ENCODE measurements at regions not wholly inside any gene's neighbourhood (a gene's known extent, or its start where the extent isn't known, plus 50 kb on each side); places are given as distances from the start of the nearest gene placed in this dataset.

GRCh38 chr3:195013411-195014361 lies 257.3 kb downstream of the XXYLT1 start:
- H3K27me3 ChIP-seq (ENCODE audit: control insufficient read depth in 1 of 2, insufficient read depth in 2 of 2, low read length in 2 of 2), result peaks cover 3 to 69% of the 10 kb centered on the region in 2 experiments; a peak in 4 of 5 replicates
- H3K4me2 ChIP-seq (ENCODE audit: low read depth, low read length), result no peak overlapping the region
- no peak overlapping the region for H3K4me3 ChIP-seq (replicated peaks in 1 of 3; ENCODE audit: insufficient read depth in 1 of 3, low read depth in 2 of 3, low read length in 3 of 3)
- peaks cover 15% of the 10 kb centered on the region for H3K4me1 ChIP-seq (ENCODE audit: insufficient read depth, low read length)
- in situ Hi-C loops (cut with HindIII; ENCODE audit: extremely low pct_ligation_motif_present, low pct_unique_long_range_greater_than_20kb) (no loop called here), intact Hi-C loops (cut with micrococcal nuclease; ENCODE audit: unreplicated experiment) (no loop called here)
- H4K20me1 ChIP-seq (ENCODE audit: insufficient read depth, low read length), result no peaks in the 10 kb centered on the region
- BruUV-seq (replicated peaks), result no TSS peak
- FAIRE-seq (no peak), ATAC-seq (no peak), DNase-seq (ENCODE audit: low spot score) (no peak)
- TF ChIP-seq SETDB1 (CRISPR knock-in tag; IDR thresholded peaks at IDR 0.05; ENCODE audit: borderline replicate concordance) (no peak), MAF1 (CRISPR knock-in tag; IDR thresholded peaks at IDR 0.05; ENCODE audit: borderline replicate concordance) (no peak), NFKB2 (CRISPR knock-in tag; IDR thresholded peaks at IDR 0.05; ENCODE audit: borderline replicate concordance) (no peak)
- no peaks in the 10 kb centered on the region for H3K79me2 ChIP-seq (ENCODE audit: insufficient read depth, low read length)
- 44% methylated on average over 14 of the region's 17 CpGs for WGBS (ENCODE audit: low lambda C conversion rate)
- no peak overlapping the region for H2AFZ ChIP-seq (ENCODE audit: low read length)
- POLR2A ChIA-PET, result no interaction called here
- CTCF ChIA-PET (ENCODE audit: low intra/inter-chr PET ratio, low total read pairs), result no interaction called here
- 0 out of 2 replicates have a peak, but pooled peaks cover 9% of the 10 kb centered on the region for H3K9me3 ChIP-seq (ENCODE audit: low read length)
- H3K36me3 ChIP-seq (replicated peaks in 1 of 2; ENCODE audit: control insufficient read depth in 1 of 2, insufficient read depth in 2 of 2, low read length in 2 of 2), result no peaks in the 10 kb centered on the region
- no peak overlapping the region for H3K27ac ChIP-seq (ENCODE audit: extremely low read length, insufficient read depth, low read length)
- H3K9ac ChIP-seq (ENCODE audit: insufficient read depth, low read depth, low read length), result no peak overlapping the region

GRCh38 chr3:195015021-195015420 lies 255.9 kb downstream of the XXYLT1 start:
- no peaks in the 10 kb centered on the region for H3K9me3 ChIP-seq (ENCODE audit: low read length)
- H3K4me3 ChIP-seq (replicated peaks in 1 of 3; ENCODE audit: insufficient read depth in 1 of 3, low read depth in 2 of 3, low read length in 3 of 3), result no peak overlapping the region
- no peak for DNase-seq (ENCODE audit: low spot score)
- in situ Hi-C loops (cut with HindIII; ENCODE audit: extremely low pct_ligation_motif_present, low pct_unique_long_range_greater_than_20kb), result no loop called here
- peaks cover 1 to 73% of the 10 kb centered on the region in 2 experiments; a peak in 4 of 5 replicates for H3K27me3 ChIP-seq (ENCODE audit: control insufficient read depth in 1 of 2, insufficient read depth in 2 of 2, low read length in 2 of 2)
- BruUV-seq (replicated peaks), result no TSS peak
- no peaks in the 10 kb centered on the region for H3K79me2 ChIP-seq (ENCODE audit: insufficient read depth, low read length)
- FAIRE-seq, result no peak
- peaks cover 15% of the 10 kb centered on the region for H3K4me1 ChIP-seq (ENCODE audit: insufficient read depth, low read length)
- no peak overlapping the region for H3K27ac ChIP-seq (ENCODE audit: extremely low read length, insufficient read depth, low read length)
- POLR2A ChIA-PET, result no interaction called here
- H3K36me3 ChIP-seq (replicated peaks in 1 of 2; ENCODE audit: control insufficient read depth in 1 of 2, insufficient read depth in 2 of 2, low read length in 2 of 2), result no peaks in the 10 kb centered on the region
- no peak overlapping the region for H2AFZ ChIP-seq (ENCODE audit: low read length)
- no peak overlapping the region for H3K4me2 ChIP-seq (ENCODE audit: low read depth, low read length)
- no peak for ATAC-seq
- intact Hi-C loops (cut with micrococcal nuclease; ENCODE audit: unreplicated experiment), result no loop called here
- H4K20me1 ChIP-seq (ENCODE audit: insufficient read depth, low read length), result no peaks in the 10 kb centered on the region
- TF ChIP-seq ZNF781 (CRISPR knock-in tag; IDR thresholded peaks at IDR 0.05; ENCODE audit: borderline replicate concordance, not compliant biosample characterization) (no peak), CBX2 (IDR thresholded peaks at IDR 0.05; ENCODE audit: low read depth, low read length) (no peak), CBX2 (CRISPR knock-in tag; IDR thresholded peaks at IDR 0.05; ENCODE audit: low read depth) (no peak), SPEN (CRISPR knock-in tag; IDR thresholded peaks at IDR 0.05; ENCODE audit: low read depth) (no peak), SCMH1 (CRISPR knock-in tag; IDR thresholded peaks at IDR 0.05; ENCODE audit: borderline replicate concordance) (no peak), RBM39 (IDR thresholded peaks at IDR 0.05; ENCODE audit: low read depth, low read length, poor library complexity, severe bottlenecking) (no peak), ZNF431 (CRISPR knock-in tag; IDR thresholded peaks at IDR 0.05; ENCODE audit: borderline replicate concordance, low read depth) (no peak), ZNF770 (CRISPR knock-in tag; IDR thresholded peaks at IDR 0.05) (no peak), SAFB2 (CRISPR knock-in tag; IDR thresholded peaks at IDR 0.05; ENCODE audit: borderline replicate concordance, low read depth) (no peak), MAZ (IDR thresholded peaks at IDR 0.05; ENCODE audit: borderline replicate concordance, low read depth, low read length) (no peak), MAZ (CRISPR knock-in tag; IDR thresholded peaks at IDR 0.05; ENCODE audit: low read depth) (no peak), SMAD1 (CRISPR knock-in tag; IDR thresholded peaks at IDR 0.05; ENCODE audit: borderline replicate concordance, low read depth) (no peak), ZNF343 (CRISPR knock-in tag; IDR thresholded peaks at IDR 0.05) (no peak)
- WGBS (ENCODE audit: low lambda C conversion rate), result 16% methylated on average over 5 of the region's 5 CpGs
- CTCF ChIA-PET (ENCODE audit: low intra/inter-chr PET ratio, low total read pairs), result no interaction called here
- H3K9ac ChIP-seq (ENCODE audit: insufficient read depth, low read depth, low read length), result no peak overlapping the region
